Pancreas (tissue), 10 donors: ENCODE measurements at regions not wholly inside any gene's neighbourhood (a gene's known extent, or its start where the extent isn't known, plus 50 kb on each side); places are given as distances from the start of the nearest gene placed in this dataset.
A peak's percentile ranks its signal among the peaks of the same experiment; 100 is the strongest.

ENCODE experiments used
- ATAC-seq, 4 donors: fragments of 200-7000 bp; cut with Tn5 transposase; one replicate each; pipeline versions ENCODE4 v1.8.0 to v1.9.1; 2020; ENCODE audit warnings: mild to moderate bottlenecking in 4 of 4, moderate library complexity in 4 of 4
- DNase-seq, 6 donors: peaks; one replicate each; pipeline ENCODE4 v3.0.0-alpha.2; 2020
- FAIRE-seq: peaks from 2 replicates; lab custom pipeline; 2012; peaks lifted over from hg19 to GRCh38; lab: Jason Lieb, UNC
- H3K27ac ChIP-seq, 4 donors: fragments of 200-600 bp; sonication (generic); 1 replicate in 3 of 4; 2 replicates in 1 of 4; pipeline versions ENCODE4 v1.5.0 to v1.8.0; 2020
- H3K27me3 ChIP-seq, 4 donors: fragments of 200-600 bp; one replicate each; pipeline ENCODE4 v1.8.0; 2021
- H3K36me3 ChIP-seq, 3 donors: fragments of 200-600 bp; sonication (generic) in 1 of 3; one replicate each; pipeline versions ENCODE4 v1.5.0 to v1.8.0; 2020 to 2021
- H3K4me1 ChIP-seq, 3 donors: fragments of 200-600 bp; one replicate each; pipeline ENCODE4 v1.8.0; 2021
- H3K4me3 ChIP-seq, 4 donors: fragments of 200-600 bp; sonication (generic) in 2 of 4; one replicate each; pipeline versions ENCODE4 v1.5.0 to v1.8.0; 2020 to 2021
- H3K9me3 ChIP-seq, 4 donors: fragments of 200-600 bp; one replicate each; pipeline ENCODE4 v1.8.0; 2021
- WGBS, 2 donors: extraction: QIAGEN DNeasy Blood & Tissue Kit; methylation state at CpG; one replicate each; pipeline ENCODE4 v1.1.7; 2013; 5-methylcytosine and 5-hydroxymethylcytosine counted together
- intact Hi-C, 3 donors: fragments of 100-400 bp; cut with DNase I; formaldehyde crosslinking; loops; one replicate each; pipeline versions ENCODE4 v1.11.1 to v1.14.2; 2022
- TF ChIP-seq, protein P1 (sequence below), 4 donors: fragments of 200-600 bp; sonication (generic) in 3 of 4; IDR thresholded peaks; one replicate each; pipeline versions ENCODE4 v1.5.0 to v1.8.0; 2021; ENCODE audit warnings: antibody characterized with exemption in 4 of 4
- donor health status: healthy with polysubstance abuse.
- donor health status: DM: no; HTN: no; CAD: no; lungs with moderate emphysema.
- donor health status: DM: no; HTN: no; CAD: no.
- donor health status: control.
- donor health status: control.
- donor health status: Bipolar disorder and iron deficiency.
- donor health status: DM: yes; HTN: yes; CAD: no.
- donor health status: DM: no; HTN: no; CAD: no.
- donor health status: DM: no; HTN: no; CAD: no.
- donor health status: DM: yes; HTN: yes; CAD: no.

DNA sequence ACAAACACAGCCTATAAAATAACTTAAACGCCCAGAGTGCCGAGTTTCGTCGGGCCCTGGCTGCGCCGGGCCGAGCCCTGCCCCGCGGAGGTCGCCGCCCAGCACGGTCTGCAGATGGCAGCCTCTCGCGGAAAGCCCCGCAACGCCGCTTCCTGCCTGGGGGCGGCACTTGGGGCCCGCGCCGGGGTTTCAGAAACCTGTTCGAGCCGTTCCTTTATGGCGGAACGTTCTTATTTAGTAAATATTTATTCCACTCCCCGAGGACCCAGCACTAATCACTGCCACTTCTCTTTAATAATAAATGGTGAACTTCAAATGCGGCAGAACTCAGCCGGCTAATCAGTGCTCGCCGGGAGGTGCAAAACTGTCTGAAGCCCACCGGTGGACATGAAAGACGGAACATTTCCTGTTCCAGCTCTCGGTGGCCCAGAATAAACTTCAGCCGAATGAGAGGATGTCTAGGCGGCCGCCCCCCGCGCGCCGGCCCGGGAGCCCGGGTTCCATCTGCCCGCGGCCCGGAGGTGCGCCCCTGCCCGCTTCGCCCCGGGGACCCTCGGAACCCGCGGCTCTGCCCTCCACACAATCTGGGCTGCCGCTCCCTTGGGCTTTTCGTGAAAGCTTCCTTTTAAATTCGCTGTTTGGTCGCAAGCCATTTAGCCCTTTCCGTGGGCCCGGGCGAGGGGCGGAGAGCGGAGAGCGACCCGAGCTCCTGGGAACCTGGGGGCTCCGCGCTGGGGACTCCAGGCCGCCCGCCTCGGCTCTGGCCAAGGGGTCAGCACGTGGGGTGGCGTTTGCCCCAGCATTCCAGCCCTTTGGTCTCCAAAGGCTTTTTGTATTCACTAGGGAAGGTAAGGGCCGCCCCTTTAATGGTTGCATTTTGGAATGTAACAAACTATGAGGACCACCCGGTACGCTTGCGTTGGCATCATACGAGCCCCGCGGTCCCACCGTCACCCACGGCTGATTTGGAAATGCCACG lies 110.8 kb upstream of the ATP11B start:
- peaks cover 0 to 25% (median 6%) of the 10 kb centered on the region in 4 donors for H3K27me3 ChIP-seq
- ATAC-seq (peak; percentile 38 to 83 (median 76)), DNase-seq (peak; percentile 15 to 80 (median 32)), FAIRE-seq (no peak)
- TF ChIP-seq, protein P1, sequence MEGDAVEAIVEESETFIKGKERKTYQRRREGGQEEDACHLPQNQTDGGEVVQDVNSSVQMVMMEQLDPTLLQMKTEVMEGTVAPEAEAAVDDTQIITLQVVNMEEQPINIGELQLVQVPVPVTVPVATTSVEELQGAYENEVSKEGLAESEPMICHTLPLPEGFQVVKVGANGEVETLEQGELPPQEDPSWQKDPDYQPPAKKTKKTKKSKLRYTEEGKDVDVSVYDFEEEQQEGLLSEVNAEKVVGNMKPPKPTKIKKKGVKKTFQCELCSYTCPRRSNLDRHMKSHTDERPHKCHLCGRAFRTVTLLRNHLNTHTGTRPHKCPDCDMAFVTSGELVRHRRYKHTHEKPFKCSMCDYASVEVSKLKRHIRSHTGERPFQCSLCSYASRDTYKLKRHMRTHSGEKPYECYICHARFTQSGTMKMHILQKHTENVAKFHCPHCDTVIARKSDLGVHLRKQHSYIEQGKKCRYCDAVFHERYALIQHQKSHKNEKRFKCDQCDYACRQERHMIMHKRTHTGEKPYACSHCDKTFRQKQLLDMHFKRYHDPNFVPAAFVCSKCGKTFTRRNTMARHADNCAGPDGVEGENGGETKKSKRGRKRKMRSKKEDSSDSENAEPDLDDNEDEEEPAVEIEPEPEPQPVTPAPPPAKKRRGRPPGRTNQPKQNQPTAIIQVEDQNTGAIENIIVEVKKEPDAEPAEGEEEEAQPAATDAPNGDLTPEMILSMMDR (IDR thresholded peaks at IDR 0.05) = no peak
- 2% methylated on average over 72 to 80 of the region's 80 CpGs for WGBS, 2 donors
- no peaks in the 10 kb centered on the region for H3K36me3 ChIP-seq
- intact Hi-C loops = loop anchor here in 2 of 3 donors (5.0 to 10.0 kb wide), 2 partner anchors 975 to 978 kb away; no protein-coding TSS in a partner anchor
- H3K27ac ChIP-seq = no peak overlapping the region
- H3K9me3 ChIP-seq = no peaks in the 10 kb centered on the region
- H3K4me1 ChIP-seq = peaks cover 0 to 9% (median 4%) of the 10 kb centered on the region in 3 donors
- H3K4me3 ChIP-seq = peak overlapping the region; percentile 16 to 60 (median 34)

DNA sequence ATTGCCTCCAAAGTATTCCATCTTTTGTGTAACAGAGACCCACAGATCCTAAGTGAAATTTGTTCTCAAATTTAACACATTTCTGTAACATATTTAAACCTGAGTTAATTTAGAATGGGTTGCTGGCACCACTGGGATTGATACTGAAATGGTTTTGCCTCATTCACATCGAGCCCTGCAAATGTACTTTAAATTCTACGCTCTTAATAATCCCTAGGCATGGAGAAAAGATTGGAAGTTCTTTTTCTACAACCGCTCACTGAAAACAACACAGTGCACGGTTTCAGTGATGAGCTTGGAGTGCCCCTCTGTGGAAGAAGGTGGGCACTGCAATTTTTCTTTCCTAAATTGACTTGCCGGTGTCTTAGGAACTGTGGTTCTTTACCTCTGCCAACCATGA lies 109.9 kb upstream of the ATP11B start:
- TF ChIP-seq, protein P1 (IDR thresholded peaks at IDR 0.05) = peak; percentile 49 to 87 (median 72)
- no peak overlapping the region for H3K27ac ChIP-seq
- H3K4me3 ChIP-seq = peak overlapping the region in 1 of 4 donors; percentile 60
- ATAC-seq (peak; percentile 89 to 96 (median 96)), FAIRE-seq (peak; percentile 92), DNase-seq (peak in 4 of 6 donors; percentile 32 to 76 (median 47))
- intact Hi-C loops = loop anchor here in 2 of 3 donors (5.0 to 10.0 kb wide), 2 partner anchors 976 to 979 kb away; no protein-coding TSS in a partner anchor
- peaks cover 0 to 25% (median 7%) of the 10 kb centered on the region in 4 donors for H3K27me3 ChIP-seq
- 0% methylated on average over 5 of the region's 5 CpGs for WGBS, 2 donors
- H3K4me1 ChIP-seq = peaks cover 0 to 9% (median 4%) of the 10 kb centered on the region in 3 donors
- no peaks in the 10 kb centered on the region for H3K36me3 ChIP-seq
- H3K9me3 ChIP-seq = no peaks in the 10 kb centered on the region

DNA sequence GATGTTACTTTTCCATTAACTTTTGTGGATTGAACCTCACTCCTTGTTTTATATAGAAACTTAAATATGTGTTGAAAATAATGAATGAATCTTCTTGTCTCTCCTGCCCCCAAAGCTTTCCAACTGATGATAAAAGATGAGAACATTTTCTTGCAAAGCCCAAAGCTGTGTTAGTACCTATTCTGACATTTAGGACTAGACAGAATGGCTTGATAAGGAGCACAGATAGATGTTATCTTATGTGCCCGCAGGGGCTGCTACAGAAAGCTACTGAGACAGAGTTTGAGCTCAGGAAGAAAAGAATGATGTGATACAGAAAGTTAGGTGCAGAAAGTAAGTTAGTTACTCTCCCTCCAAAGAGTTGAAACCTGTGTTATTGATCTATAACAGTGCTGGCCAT lies 109.4 kb upstream of the ATP11B start:
- DNase-seq = no peak
- H3K27ac ChIP-seq = no peak overlapping the region
- H3K27me3 ChIP-seq = peaks cover 0 to 25% (median 7%) of the 10 kb centered on the region in 4 donors
- intact Hi-C loops = loop anchor here in 2 of 3 donors (5.0 to 10.0 kb wide), 2 partner anchors 977 to 979 kb away; no protein-coding TSS in a partner anchor
- no peaks in the 10 kb centered on the region for H3K9me3 ChIP-seq
- WGBS, 2 donors = 0 to 3% methylated on average over 1 of the region's 1 CpG
- H3K4me3 ChIP-seq = no peak overlapping the region
- no peak for ATAC-seq
- H3K36me3 ChIP-seq = no peaks in the 10 kb centered on the region
- TF ChIP-seq, protein P1 (IDR thresholded peaks at IDR 0.05) = no peak
- no peak for FAIRE-seq
- H3K4me1 ChIP-seq = peaks cover 0 to 9% (median 4%) of the 10 kb centered on the region in 3 donors

DNA sequence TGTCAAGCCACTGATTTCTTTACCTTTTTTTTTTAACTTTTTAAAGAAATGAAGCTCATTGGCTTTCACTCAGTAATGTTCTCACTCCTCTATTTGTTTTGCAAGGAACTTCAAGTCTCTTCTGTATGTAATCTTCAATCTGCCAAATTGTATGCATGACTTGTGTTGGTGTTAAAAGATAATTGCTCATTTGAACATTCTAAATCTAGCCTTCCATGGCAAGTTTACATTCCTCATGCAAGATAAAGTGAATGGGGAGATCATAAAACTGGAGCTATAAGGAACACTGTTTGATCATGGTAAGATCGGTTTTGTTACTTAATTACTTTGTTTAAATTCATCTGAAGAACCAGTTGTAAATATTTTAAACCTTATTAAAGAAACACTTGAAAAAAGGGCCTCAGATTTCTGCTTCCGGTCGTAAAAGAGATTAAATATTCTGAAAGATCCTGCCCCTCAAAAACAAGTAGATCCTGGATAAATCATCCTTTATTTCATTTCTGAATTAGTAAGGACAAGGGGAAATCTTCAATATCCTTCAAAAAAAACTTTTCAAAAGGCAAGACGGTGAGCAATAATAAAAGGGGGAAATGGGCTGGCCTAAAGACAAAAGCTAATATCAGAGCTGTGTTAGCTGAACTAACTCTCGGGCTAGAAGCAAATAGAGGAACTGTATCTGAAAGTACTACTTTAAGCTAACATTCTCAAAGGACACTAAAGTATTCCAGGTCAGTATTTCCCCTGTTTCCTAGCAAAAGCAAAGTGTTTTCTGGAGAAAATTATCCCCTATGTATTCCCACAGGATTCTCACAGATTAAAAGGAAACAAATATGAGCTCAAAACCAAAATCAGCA lies 107.0 kb upstream of the ATP11B start:
- DNase-seq (no peak), ATAC-seq (no peak), FAIRE-seq (no peak)
- Histone ChIP-seq H3K4me3 (no peak overlapping the region), H3K27me3 (peaks cover 0 to 25% (median 7%) of the 10 kb centered on the region in 4 donors), H3K4me1 (peaks cover 0 to 9% (median 4%) of the 10 kb centered on the region in 3 donors), H3K9me3 (no peaks in the 10 kb centered on the region), H3K36me3 (no peaks in the 10 kb centered on the region), H3K27ac (no peak overlapping the region)
- TF ChIP-seq, protein P1 (IDR thresholded peaks at IDR 0.05) = no peak
- intact Hi-C loops = loop anchor here in 1 of 3 donors (10.0 kb wide), 1 partner anchor 981 kb away; no protein-coding TSS in a partner anchor
- WGBS, 2 donors = 56 to 63% methylated on average over 5 of the region's 5 CpGs
